Transverse colon (tissue), 4 donors: ENCODE measurements at regions not wholly inside any gene's neighbourhood (a gene's known extent, or its start where the extent isn't known, plus 50 kb on each side); places are given as distances from the start of the nearest gene placed in this dataset.

Experiments
- DNase-seq: peaks from one replicate; pipeline ENCODE4 v3.0.0-alpha.2; 2019
- H3K27ac ChIP-seq, 4 donors: fragments of 200-600 bp; sonication (generic); 2 replicates each; pipeline ENCODE4 v1.5.1; 2016 to 2018; ENCODE audit warnings: inconsistent platforms in 4 of 4
- H3K27me3 ChIP-seq: fragments of 200-600 bp; sonication (generic); 2 replicates; pipeline ENCODE4 v1.5.1; 2017; ENCODE audit warnings: inconsistent platforms
- H3K36me3 ChIP-seq, 4 donors: fragments of 200-600 bp; sonication (generic); 2 replicates each; pipeline ENCODE4 v1.5.1; 2017 to 2019; ENCODE audit warnings: inconsistent platforms in 4 of 4
- H3K4me1 ChIP-seq, 4 donors: fragments of 200-600 bp; sonication (generic); 2 replicates each; pipeline ENCODE4 v1.5.1; 2017 to 2020; ENCODE audit warnings: inconsistent platforms in 4 of 4
- H3K4me3 ChIP-seq, 4 donors: fragments of 200-600 bp; sonication (generic); 1 replicate in 1 of 4; 2 replicates in 3 of 4; pipeline versions ENCODE4 v1.5.1 to v1.6.1; 2017 to 2019; ENCODE audit warnings: inconsistent platforms in 4 of 4
- H3K9me3 ChIP-seq, 2 donors: fragments of 200-600 bp; sonication (generic); 2 replicates each; pipeline ENCODE4 v1.5.1; 2017 to 2019; ENCODE audit warnings: inconsistent platforms in 2 of 2
- CTCF ChIP-seq, 5 experiments: fragments of 200-600 bp in 3 of 5; fragments of 450-650 bp in 2 of 5; sonication (generic) in 3 of 5; IDR thresholded peaks; 1 replicate in 2 of 5; 2 replicates in 3 of 5; pipeline ENCODE4 v1.5.1; 2016 to 2017; ENCODE audit warnings: antibody characterized with exemption in 5 of 5, inconsistent platforms in 3 of 5, mild to moderate bottlenecking in 2 of 5, moderate library complexity in 1 of 5
- EP300 ChIP-seq: sonication (generic); formaldehyde crosslinking; IDR thresholded peaks from one replicate; pipeline ENCODE4 v1.6.1; 2017; ENCODE audit warnings: antibody characterized with exemption, low read depth
- POLR2A ChIP-seq: fragments of 450-650 bp; IDR thresholded peaks from one replicate; pipeline ENCODE4 v1.6.1; 2016; ENCODE audit warnings: antibody characterized with exemption, mild to moderate bottlenecking, moderate library complexity
- POLR2AphosphoS5 ChIP-seq, 3 donors: sonication (generic); formaldehyde crosslinking; IDR thresholded peaks; one replicate each; pipeline ENCODE4 v1.6.1; 2016; ENCODE audit warnings: antibody characterized with exemption in 3 of 3
- WGBS, 2 donors: methylation state at CpG; one replicate each; pipeline ENCODE4 v1.1.5; 2018; ENCODE audit warnings: low coverage in 1 of 2; 5-methylcytosine and 5-hydroxymethylcytosine counted together
- in situ Hi-C, 4 donors: fragments of 200-750 bp; cut with MboI; loops; one replicate each; pipeline versions ENCODE4 v1.15.0 to v1.15.1; 2017; ENCODE audit warnings: low sequenced_read_pairs in 3 of 4, low pct_ligation_motif_present in 1 of 4, low pct_unique_long_range_greater_than_20kb in 1 of 4
- intact Hi-C: fragments of 100-400 bp; cut with DNase I; formaldehyde crosslinking; loops from one replicate; pipeline ENCODE4 v1.15.1; 2023; ENCODE audit warnings: low total_unique reads
- small RNA-seq, 4 donors: library from RNA; depleted of rRNA; stranded (forward); fragments of <200 nt; gene quantifications; one replicate each; pipeline ENCODE3, GENCODE V24; 2016

GRCh38 chr9:129231759-129232158 lies 53.7 kb upstream of the IER5L start:
- DNase-seq: no peak
- WGBS, 2 donors: 90% methylated on average over 9 of the region's 9 CpGs; no CpG with 5 or more reads in 1 of the 2 donors
- H3K4me1 ChIP-seq: peaks cover 0 to under 1% (median 0%) of the 10 kb centered on the region in 4 donors
- in situ Hi-C loops: no loop called here
- H3K36me3 ChIP-seq: no peaks in the 10 kb centered on the region
- TF ChIP-seq POLR2AphosphoS5 (IDR thresholded peaks at IDR 0.05) (no peak), POLR2A (no peak), EP300 (no peak), CTCF (IDR thresholded peaks at IDR 0.05) (no peak)
- no peak overlapping the region for H3K4me3 ChIP-seq
- no peaks in the 10 kb centered on the region for H3K9me3 ChIP-seq
- H3K27me3 ChIP-seq: no peaks in the 10 kb centered on the region
- intact Hi-C loops: no loop called here
- no peak overlapping the region for H3K27ac ChIP-seq

GRCh38 chr9:129231022-129231739 lies 53.1 kb upstream of the IER5L start:
- Histone ChIP-seq H3K27ac (no peak overlapping the region), H3K27me3 (no peaks in the 10 kb centered on the region), H3K36me3 (no peaks in the 10 kb centered on the region), H3K9me3 (no peaks in the 10 kb centered on the region), H3K4me1 (no peaks in the 10 kb centered on the region), H3K4me3 (no peak overlapping the region)
- DNase-seq: no peak
- in situ Hi-C loops: no loop called here
- 91% methylated on average over 25 of the region's 25 CpGs; no CpG with 5 or more reads in 1 of the 2 donors for WGBS, 2 donors
- TF ChIP-seq POLR2AphosphoS5 (IDR thresholded peaks at IDR 0.05) (no peak), EP300 (no peak), CTCF (IDR thresholded peaks at IDR 0.05) (no peak), POLR2A (no peak)
- intact Hi-C loops: no loop called here

GRCh38 chr9:129230302-129230701 lies 52.2 kb upstream of the IER5L start:
- H3K36me3 ChIP-seq: no peaks in the 10 kb centered on the region
- in situ Hi-C loops: no loop called here
- no peak for TF ChIP-seq POLR2AphosphoS5 (IDR thresholded peaks at IDR 0.05)
- H3K27ac ChIP-seq: no peak overlapping the region
- DNase-seq: no peak
- intact Hi-C loops: no loop called here
- no peak overlapping the region for H3K4me3 ChIP-seq
- H3K27me3 ChIP-seq: no peaks in the 10 kb centered on the region
- H3K4me1 ChIP-seq: peaks cover 0 to 6% (median 0%) of the 10 kb centered on the region in 4 donors
- 0 to 83% methylated on average over 1 to 2 of the region's 2 CpGs for WGBS, 2 donors
- H3K9me3 ChIP-seq: no peaks in the 10 kb centered on the region

Small RNA genes in the stretch of these regions (small RNA-seq; reads per million reads assigned to genes)
- gene AL353803.5 (0 reads per million in 4 donors), gene RN7SL159P (0 reads per million in 4 donors)
